NB4 (cell line): ENCODE measurements at regions not wholly inside any gene's neighbourhood (a gene's known extent, or its start where the extent isn't known, plus 50 kb on each side); places are given as distances from the start of the nearest gene placed in this dataset.

Experiments used
- DNase-seq: peaks from one replicate; pipeline ENCODE4 v3.0.0; 2010; ENCODE audit warnings: low read depth
- H3K4me3 ChIP-seq: one replicate; pipeline ENCODE4 v1.5.1; 2011; ENCODE audit warnings: mild to moderate bottlenecking, low read depth, low read length, moderate library complexity
- MYC ChIP-seq: IDR thresholded peaks from 2 replicates; pipeline ENCODE4 v1.6.1; 2011; ENCODE audit warnings: low read depth, low read length
- POLR2A ChIP-seq: IDR thresholded peaks from 2 replicates; pipeline ENCODE4 v1.6.1; 2011; ENCODE audit warnings: mild to moderate bottlenecking; ENCODE audit not compliant: insufficient read length; ENCODE audit errors: extremely low read depth
- TF ChIP-seq, protein P1 (sequence below): IDR thresholded peaks from 2 replicates; pipeline ENCODE4 v1.6.1; 2011; ENCODE audit warnings: low read depth, low read length
- TF ChIP-seq, protein P2 (sequence below): IDR thresholded peaks from one replicate; pipeline ENCODE4 v1.5.1; 2012; ENCODE audit warnings: low read depth, low read length

DNA sequence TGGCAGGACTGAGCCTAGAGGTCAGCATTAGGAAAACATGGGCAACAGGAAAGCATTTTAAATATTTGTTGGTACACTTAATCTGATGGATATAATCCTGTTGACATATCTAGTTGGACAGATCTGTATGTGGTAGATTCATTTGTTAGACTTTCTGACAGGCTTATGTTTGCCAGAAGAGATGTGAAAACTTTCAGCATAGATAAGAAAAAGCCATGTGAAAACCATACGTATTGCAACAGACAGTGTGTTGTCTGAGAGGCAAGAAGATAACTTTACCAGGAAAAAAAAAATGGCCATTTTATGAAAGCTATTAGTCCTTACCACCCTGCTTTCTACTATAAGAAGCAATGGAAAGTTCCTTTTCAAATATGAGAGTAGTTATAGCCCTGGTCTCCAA, 1902.2 kb upstream of the C9orf72 start:
- DNase-seq, result no peak
- TF ChIP-seq MYC (no peak), POLR2A (no peak)
- TF ChIP-seq, protein P1, sequence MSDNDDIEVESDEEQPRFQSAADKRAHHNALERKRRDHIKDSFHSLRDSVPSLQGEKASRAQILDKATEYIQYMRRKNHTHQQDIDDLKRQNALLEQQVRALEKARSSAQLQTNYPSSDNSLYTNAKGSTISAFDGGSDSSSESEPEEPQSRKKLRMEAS, result no peak
- no peak overlapping the region for H3K4me3 ChIP-seq

DNA sequence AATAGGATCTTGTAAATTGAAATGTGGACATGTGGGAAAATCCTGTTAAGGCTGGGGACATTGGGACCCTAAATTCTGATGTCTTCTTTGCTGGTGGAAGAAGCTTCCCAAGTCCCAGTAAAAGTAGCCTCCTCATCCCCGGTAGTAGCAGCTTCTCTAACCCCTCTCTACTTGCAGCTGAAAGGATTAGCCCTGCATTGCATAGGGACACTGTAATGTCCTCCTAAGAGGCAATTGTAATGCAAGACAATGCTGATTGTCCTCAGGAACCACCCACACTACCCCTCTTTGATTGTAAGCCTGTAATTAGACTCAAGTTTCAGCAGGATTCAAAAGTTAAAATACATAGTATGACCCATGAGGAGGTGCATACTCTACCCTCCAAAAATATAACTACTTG, 1938.4 kb upstream of the C9orf72 start:
- no peak overlapping the region for H3K4me3 ChIP-seq
- TF ChIP-seq MYC, result no peak
- no peak for TF ChIP-seq POLR2A
- TF ChIP-seq, protein P1, result no peak
- TF ChIP-seq, protein P2, sequence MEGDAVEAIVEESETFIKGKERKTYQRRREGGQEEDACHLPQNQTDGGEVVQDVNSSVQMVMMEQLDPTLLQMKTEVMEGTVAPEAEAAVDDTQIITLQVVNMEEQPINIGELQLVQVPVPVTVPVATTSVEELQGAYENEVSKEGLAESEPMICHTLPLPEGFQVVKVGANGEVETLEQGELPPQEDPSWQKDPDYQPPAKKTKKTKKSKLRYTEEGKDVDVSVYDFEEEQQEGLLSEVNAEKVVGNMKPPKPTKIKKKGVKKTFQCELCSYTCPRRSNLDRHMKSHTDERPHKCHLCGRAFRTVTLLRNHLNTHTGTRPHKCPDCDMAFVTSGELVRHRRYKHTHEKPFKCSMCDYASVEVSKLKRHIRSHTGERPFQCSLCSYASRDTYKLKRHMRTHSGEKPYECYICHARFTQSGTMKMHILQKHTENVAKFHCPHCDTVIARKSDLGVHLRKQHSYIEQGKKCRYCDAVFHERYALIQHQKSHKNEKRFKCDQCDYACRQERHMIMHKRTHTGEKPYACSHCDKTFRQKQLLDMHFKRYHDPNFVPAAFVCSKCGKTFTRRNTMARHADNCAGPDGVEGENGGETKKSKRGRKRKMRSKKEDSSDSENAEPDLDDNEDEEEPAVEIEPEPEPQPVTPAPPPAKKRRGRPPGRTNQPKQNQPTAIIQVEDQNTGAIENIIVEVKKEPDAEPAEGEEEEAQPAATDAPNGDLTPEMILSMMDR, result no peak
- no peak for DNase-seq

DNA sequence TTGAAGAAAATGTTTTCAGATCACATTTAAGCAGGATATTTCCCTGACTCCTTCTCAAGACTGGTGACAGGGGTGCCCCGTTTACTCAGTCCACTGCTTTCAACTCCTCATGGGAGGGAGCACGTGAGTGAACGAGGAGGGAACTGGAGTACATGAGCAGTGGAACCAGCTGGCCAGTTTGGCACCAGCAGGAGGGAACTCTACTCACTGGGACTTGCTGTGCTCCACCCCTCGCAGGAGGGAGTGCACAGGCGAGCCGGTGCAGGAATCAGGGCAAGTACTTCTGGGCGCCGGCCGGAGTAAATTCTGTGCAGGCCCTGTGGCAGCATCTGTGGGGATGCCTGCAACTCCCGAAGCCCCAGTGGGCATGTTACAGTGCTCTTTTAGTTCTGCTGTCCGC, 1941.1 kb upstream of the C9orf72 start:
- TF ChIP-seq MYC (no peak), POLR2A (no peak)
- TF ChIP-seq, protein P1, result no peak
- TF ChIP-seq, protein P2, result no peak
- H3K4me3 ChIP-seq, result no peak overlapping the region
- peak; percentile 7 for DNase-seq

DNA sequence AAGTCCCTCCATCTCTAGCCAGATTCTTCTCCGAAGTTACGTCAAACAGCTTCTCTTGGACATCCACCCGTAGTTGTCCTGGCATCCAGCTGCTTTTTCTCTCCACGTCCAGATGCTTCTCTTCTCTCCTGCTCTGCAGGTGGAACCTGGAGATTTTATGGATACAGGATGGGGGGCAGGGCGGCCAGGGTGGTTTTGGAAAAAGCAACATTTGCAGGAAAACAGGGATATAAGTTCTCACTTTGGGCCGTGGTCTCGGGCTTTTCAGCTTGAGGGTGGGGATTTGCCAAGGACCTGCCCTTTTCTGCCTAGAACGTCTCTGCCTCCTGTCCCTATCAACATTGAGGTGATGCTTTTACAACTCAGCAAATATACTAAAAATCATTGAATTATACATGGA, 1941.6 kb upstream of the C9orf72 start:
- no peak overlapping the region for H3K4me3 ChIP-seq
- TF ChIP-seq, protein P1, result no peak
- TF ChIP-seq, protein P2, result no peak
- TF ChIP-seq MYC, result no peak
- no peak for TF ChIP-seq POLR2A

DNA sequence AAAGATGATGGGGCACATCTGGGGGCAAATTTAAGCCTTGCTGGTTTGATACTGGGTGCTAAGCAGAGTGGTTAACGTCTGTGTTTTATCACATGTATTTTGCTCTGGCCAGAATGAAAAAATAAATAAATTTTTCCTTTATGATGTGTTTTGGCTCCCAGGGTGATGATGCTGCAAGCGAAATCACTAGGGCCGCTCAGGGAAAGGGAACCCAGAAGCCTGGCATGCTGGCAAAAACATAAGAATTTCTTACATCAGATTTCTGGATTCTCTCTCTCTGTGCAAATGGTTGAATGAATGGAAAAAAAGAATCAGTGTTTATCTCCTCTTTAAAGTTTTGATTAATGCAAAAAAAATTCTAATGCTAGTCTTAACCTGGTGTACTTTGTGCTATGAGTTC, 1975.2 kb upstream of the C9orf72 start:
- H3K4me3 ChIP-seq, result no peak overlapping the region
- TF ChIP-seq, protein P2, result no peak
- no peak for TF ChIP-seq POLR2A
- no peak for TF ChIP-seq MYC
- TF ChIP-seq, protein P1, result no peak
- DNase-seq, result no peak

More for the DNA sequence above, 1941.6 kb upstream of the C9orf72 start:
- no peak for DNase-seq

DNA sequence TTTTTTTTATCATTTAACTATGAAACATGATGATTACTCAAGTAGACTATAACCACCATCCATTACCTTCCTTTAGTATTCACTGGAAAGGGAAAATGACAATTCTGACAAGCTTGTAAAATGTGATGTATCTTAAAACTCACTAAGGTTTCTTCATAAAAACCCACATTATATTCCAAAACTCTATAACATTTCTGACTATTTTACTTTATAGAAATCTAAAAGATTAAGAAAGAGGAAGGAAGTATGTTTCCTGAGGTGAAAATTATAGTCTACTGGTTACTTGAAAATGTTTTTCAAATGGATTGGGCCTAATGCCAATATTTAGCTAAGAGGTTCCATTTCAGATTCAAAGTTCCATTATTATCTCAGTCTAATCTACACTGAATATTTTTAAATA, 1982.2 kb upstream of the C9orf72 start:
- no peak for TF ChIP-seq MYC
- TF ChIP-seq, protein P1, result no peak
- TF ChIP-seq POLR2A, result no peak
- TF ChIP-seq, protein P2, result no peak
- no peak overlapping the region for H3K4me3 ChIP-seq
- DNase-seq, result no peak
